ENCODE measurements at regions not wholly inside any gene's neighbourhood (a gene's known extent, or its start where the extent isn't known, plus 50 kb on each side); places are given as distances from the start of the nearest gene placed in this dataset.

- no peaks in the 10 kb centered on the region for H3K36me3 Mint-ChIP-seq (ENCODE audit: low read depth)
- no peak overlapping the region for H3K27ac Mint-ChIP-seq (ENCODE audit: unreplicated experiment)
- H3K4me3 Mint-ChIP-seq (ENCODE audit: unreplicated experiment): no peak overlapping the region
- no peak for DNase-seq (ENCODE audit: low spot score)
- H3K27me3 Mint-ChIP-seq (ENCODE audit: low read depth): no peaks in the 10 kb centered on the region
- no peak for TF ChIP-seq CTCF (IDR thresholded peaks at IDR 0.05)
- H3K9me3 Mint-ChIP-seq (ENCODE audit: low read depth): no peaks in the 10 kb centered on the region
- H3K4me1 Mint-ChIP-seq (ENCODE audit: low read depth): peaks cover 16% of the 10 kb centered on the region
Observed at GRCh38 chr20:6685181-6685582, 82.3 kb upstream of the BMP2 start.

GRCh38 chr20:6683021-6683977, 84.2 kb upstream of the BMP2 start:
- DNase-seq (ENCODE audit: low spot score): no peak
- no peak overlapping the region for H3K4me3 Mint-ChIP-seq (ENCODE audit: unreplicated experiment)
- H3K27ac Mint-ChIP-seq (ENCODE audit: unreplicated experiment): no peak overlapping the region
- H3K27me3 Mint-ChIP-seq (ENCODE audit: low read depth): no peaks in the 10 kb centered on the region
- TF ChIP-seq CTCF (IDR thresholded peaks at IDR 0.05): no peak
- no peaks in the 10 kb centered on the region for H3K36me3 Mint-ChIP-seq (ENCODE audit: low read depth)
- peaks cover 13% of the 10 kb centered on the region for H3K4me1 Mint-ChIP-seq (ENCODE audit: low read depth)
- no peaks in the 10 kb centered on the region for H3K9me3 Mint-ChIP-seq (ENCODE audit: low read depth)

GRCh38 chr20:6680854-6681253, 86.6 kb upstream of the BMP2 start:
- TF ChIP-seq CTCF (IDR thresholded peaks at IDR 0.05): no peak
- Mint-ChIP-seq H3K27ac (ENCODE audit: unreplicated experiment) (no peak overlapping the region), H3K9me3 (ENCODE audit: low read depth) (no peaks in the 10 kb centered on the region), H3K27me3 (ENCODE audit: low read depth) (no peaks in the 10 kb centered on the region), H3K36me3 (ENCODE audit: low read depth) (no peaks in the 10 kb centered on the region), H3K4me1 (ENCODE audit: low read depth) (peaks cover 12% of the 10 kb centered on the region), H3K4me3 (ENCODE audit: unreplicated experiment) (no peak overlapping the region)
- DNase-seq (ENCODE audit: low spot score): no peak

- no peak overlapping the region for H3K4me3 Mint-ChIP-seq (ENCODE audit: unreplicated experiment)
- no peak for DNase-seq (ENCODE audit: low spot score)
- H3K9me3 Mint-ChIP-seq (ENCODE audit: low read depth): no peaks in the 10 kb centered on the region
- H3K27me3 Mint-ChIP-seq (ENCODE audit: low read depth): no peaks in the 10 kb centered on the region
- H3K27ac Mint-ChIP-seq (ENCODE audit: unreplicated experiment): no peak overlapping the region
- no peaks in the 10 kb centered on the region for H3K36me3 Mint-ChIP-seq (ENCODE audit: low read depth)
- peaks cover 12% of the 10 kb centered on the region for H3K4me1 Mint-ChIP-seq (ENCODE audit: low read depth)
- TF ChIP-seq CTCF (IDR thresholded peaks at IDR 0.05): no peak
Observed at GRCh38 chr20:6680441-6680840, 87.0 kb upstream of the BMP2 start.

- Mint-ChIP-seq H3K36me3 (ENCODE audit: low read depth) (no peaks in the 10 kb centered on the region), H3K27me3 (ENCODE audit: low read depth) (no peaks in the 10 kb centered on the region), H3K4me3 (ENCODE audit: unreplicated experiment) (no peak overlapping the region), H3K9me3 (ENCODE audit: low read depth) (no peaks in the 10 kb centered on the region), H3K27ac (ENCODE audit: unreplicated experiment) (no peak overlapping the region), H3K4me1 (ENCODE audit: low read depth) (peaks cover 5% of the 10 kb centered on the region)
- no peak for DNase-seq (ENCODE audit: low spot score)
- no peak for TF ChIP-seq CTCF (IDR thresholded peaks at IDR 0.05)
Observed at GRCh38 chr20:6679086-6679485, 88.4 kb upstream of the BMP2 start.
